K562 (cell line): ENCODE measurements at regions not wholly inside any gene's neighbourhood (a gene's known extent, or its start where the extent isn't known, plus 50 kb on each side); places are given as distances from the start of the nearest gene placed in this dataset.

ENCODE experiments used
- ATAC-seq: fragments of 200-7000 bp; cut with Tn5 transposase; 3 replicates; pipeline ENCODE4 v1.9.1; 2020; ENCODE audit warnings: moderate library complexity
- BruUV-seq: library from RNA; stranded (reverse); fragments of 400-500 nt; replicated peaks from 2 replicates; lab custom pipeline; 2021; lab: Mats Ljungman, UMichigan
- CTCF ChIA-PET: fragments of 300-600 bp; formaldehyde crosslinking; extraction: SDS; loops from one replicate; lab custom pipeline; 2021; ENCODE audit warnings: low intra/inter-chr PET ratio; lab: Yijun Ruan, JAX
- POLR2A ChIA-PET: fragments of 300-600, 350-650 bp; sonication (Branson Sonifier 250); formaldehyde crosslinking; extraction: SDS; loops from one replicate; lab custom pipeline; 2021; ENCODE audit warnings: antibody characterized with exemption, inconsistent platforms; lab: Yijun Ruan, JAX
- DNase-seq, 4 experiments: peaks; one replicate each; pipeline versions ENCODE4 v3.0.0 to v3.0.0-alpha.2; 2011 to 2018; ENCODE audit warnings: low spot score in 3 of 4, mixed read lengths in 3 of 4; ENCODE audit errors: extremely low read depth in 1 of 4
- FAIRE-seq: peaks from 2 replicates; lab custom pipeline; 2011; peaks lifted over from hg19 to GRCh38; lab: Jason Lieb, UNC
- H2AFZ ChIP-seq: 2 replicates; pipeline ENCODE4 v1.6.0; 2011; ENCODE audit warnings: low read depth, low read length, control low read depth, inconsistent platforms
- H3K27ac ChIP-seq: fragments of 200-600 bp; 3 replicates; pipeline ENCODE4 v1.8.0; 2011; ENCODE audit warnings: low read depth, mild to moderate bottlenecking, control low read depth, inconsistent platforms, low read length, moderate library complexity, mixed read lengths; ENCODE audit errors: extremely low read depth
- H3K27me3 ChIP-seq, 2 experiments: fragments of 300-600 bp in 1 of 2; 2 replicates in 1 of 2; 3 replicates in 1 of 2; pipeline versions ENCODE4 v1.6.0 to v1.8.0; 2011; ENCODE audit warnings: inconsistent platforms in 2 of 2, low read length in 2 of 2, mild to moderate bottlenecking in 1 of 2, mixed read lengths in 1 of 2, moderate library complexity in 1 of 2; ENCODE audit not compliant: control insufficient read depth in 2 of 2, insufficient read depth in 2 of 2
- H3K36me3 ChIP-seq: fragments of 300-600 bp; 3 replicates; pipeline ENCODE4 v1.8.0; 2011; ENCODE audit warnings: mild to moderate bottlenecking, low read length, inconsistent platforms; ENCODE audit not compliant: control insufficient read depth, insufficient read depth
- H3K4me1 ChIP-seq, 2 experiments: fragments of 200-600 bp in 1 of 2; replicated peaks in 1 of 2; 2 replicates in 1 of 2; 3 replicates in 1 of 2; pipeline versions ENCODE4 v1.5.1 to v1.8.0; 2011; ENCODE audit warnings: inconsistent platforms in 2 of 2, low read length in 2 of 2, mild to moderate bottlenecking in 1 of 2, mixed read lengths in 1 of 2, moderate library complexity in 1 of 2; ENCODE audit not compliant: control insufficient read depth in 2 of 2, insufficient read depth in 2 of 2
- H3K4me2 ChIP-seq: 2 replicates; pipeline ENCODE4 v1.6.1; 2011; ENCODE audit warnings: low read length, control low read depth, inconsistent platforms, mixed read lengths; ENCODE audit not compliant: insufficient read depth
- H3K4me3 ChIP-seq: fragments of 200-600 bp; sonication (generic), shearing (Covaris generic); 2 replicates; pipeline ENCODE4 v1.5.1; 2016; ENCODE audit warnings: control low read depth, inconsistent platforms
- H3K79me2 ChIP-seq: fragments of 200-600 bp; 3 replicates; pipeline ENCODE4 v1.8.0; 2011; ENCODE audit warnings: low read length, inconsistent platforms; ENCODE audit not compliant: control insufficient read depth, insufficient read depth
- H3K9ac ChIP-seq, 2 experiments: 2 replicates each; pipeline versions ENCODE4 v1.6.0 to v1.6.1; 2011; ENCODE audit warnings: low read depth in 2 of 2, low read length in 2 of 2, control low read depth in 1 of 2, inconsistent platforms in 1 of 2, mild to moderate bottlenecking in 1 of 2, mixed read lengths in 1 of 2; ENCODE audit not compliant: insufficient read depth in 1 of 2
- H3K9me1 ChIP-seq: one replicate; pipeline ENCODE4 v1.6.0; 2011; ENCODE audit warnings: inconsistent platforms, mild to moderate bottlenecking, low read length, moderate library complexity; ENCODE audit not compliant: control insufficient read depth, insufficient read depth
- H3K9me3 ChIP-seq: replicated peaks from 2 replicates; pipeline ENCODE4 v1.5.1; 2011; ENCODE audit warnings: low read depth, low read length, inconsistent platforms; ENCODE audit not compliant: control insufficient read depth, insufficient read depth
- H4K20me1 ChIP-seq: replicated peaks from 2 replicates; pipeline ENCODE4 v1.6.1; 2011; ENCODE audit warnings: low read length, inconsistent platforms, mixed read lengths; ENCODE audit not compliant: control insufficient read depth, insufficient read depth
- BRD9 ChIP-seq: fragments of 450-650 bp; IDR thresholded peaks from 2 replicates; pipeline ENCODE4 v1.6.1; 2018; ENCODE audit warnings: low read depth; ENCODE audit not compliant: partially characterized antibody
- CEBPB ChIP-seq: fragments of 450-650 bp; IDR thresholded peaks from 2 replicates; pipeline ENCODE4 v1.6.1; 2016; ENCODE audit warnings: missing genetic modification characterization, missing compliant biosample characterization
- CHD4 ChIP-seq: fragments of 200-600 bp; sonication (generic); IDR thresholded peaks from 3 replicates; pipeline ENCODE4 v1.6.1; 2012; ENCODE audit warnings: low read depth, mild to moderate bottlenecking, mixed read lengths, low read length, inconsistent platforms; ENCODE audit not compliant: insufficient read depth, insufficient replicate concordance, poor library complexity, severe bottlenecking
- FOS ChIP-seq: IDR thresholded peaks from 3 replicates; pipeline ENCODE4 v1.6.1; 2011; ENCODE audit not compliant: insufficient read length; ENCODE audit errors: extremely low read depth
- NFATC3 ChIP-seq: fragments of 450-650 bp; IDR thresholded peaks from 2 replicates; pipeline ENCODE4 v1.6.1; 2017; ENCODE audit warnings: mild to moderate bottlenecking
- PTTG1 ChIP-seq: fragments of 450-650 bp; IDR thresholded peaks from 2 replicates; pipeline ENCODE4 v1.6.1; 2016; ENCODE audit warnings: low read depth, mild to moderate bottlenecking, missing genetic modification characterization, missing compliant biosample characterization
- SMARCA4 ChIP-seq: fragments of 450-650 bp; IDR thresholded peaks from 2 replicates; pipeline ENCODE4 v1.6.1; 2016
- SRF ChIP-seq, 2 experiments: fragments of 250-450, 450-650 bp in 1 of 2; sonication (Bioruptor Pico) in 1 of 2; sonication (generic) in 1 of 2; formaldehyde crosslinking; IDR thresholded peaks; 2 replicates each; pipeline versions ENCODE4 v1.5.0 to v1.5.1; 2020 to 2022; ENCODE audit warnings: mild to moderate bottlenecking in 1 of 2, missing genetic modification reagents in 1 of 2
- ZNF41 ChIP-seq: fragments of 250-450 bp; sonication (Bioruptor Pico); conservative IDR thresholded peaks from 2 replicates; pipeline ENCODE4 v1.4.0; 2020; ENCODE audit warnings: mild to moderate bottlenecking
- WGBS: fragments of 100-300 bp; shearing (Covaris generic); methylation state at CpG from one replicate; pipeline ENCODE4 v1.1.6; 2016; ENCODE audit warnings: low coverage, mixed read lengths; ENCODE audit not compliant: insufficient coverage; ENCODE audit errors: missing lambda C conversion rate; 5-methylcytosine and 5-hydroxymethylcytosine counted together
- in situ Hi-C: fragments of 300-500 bp; cut with MboI; formaldehyde crosslinking; loops from 4 replicates; pipeline ENCODE4 v1.15.0; 2018; ENCODE audit warnings: inconsistent platforms, mixed read lengths
- intact Hi-C: fragments of 100-400 bp; cut with micrococcal nuclease; formaldehyde crosslinking; loops from 2 replicates; pipeline ENCODE4 v1.14.2; 2022

GRCh38 chr2:60336442-60337141 lies 216.9 kb downstream of the BCL11A start:
- no peak overlapping the region for H3K27ac ChIP-seq

GRCh38 chr2:60335533-60336237 lies 217.8 kb downstream of the BCL11A start:
- under 1% methylated on average over 13 of the region's 13 CpGs for WGBS
- POLR2A ChIA-PET: no interaction called here

More at GRCh38 chr2:60336442-60337141, 216.9 kb downstream of the BCL11A start:
- no peaks in the 10 kb centered on the region for H3K79me2 ChIP-seq
- DNase-seq: no peak
- no peaks in the 10 kb centered on the region for H3K9me3 ChIP-seq
- H3K9me1 ChIP-seq: no peaks in the 10 kb centered on the region
- no peak overlapping the region for H3K9ac ChIP-seq
- BruUV-seq: no TSS peak
- H3K27me3 ChIP-seq: no peaks in the 10 kb centered on the region
- intact Hi-C loops: no loop called here
- H2AFZ ChIP-seq: no peak overlapping the region
- no peak overlapping the region for H3K4me3 ChIP-seq
- H4K20me1 ChIP-seq: no peaks in the 10 kb centered on the region
- no peak overlapping the region for H3K4me2 ChIP-seq
- no peak for ATAC-seq
- no peak for FAIRE-seq
- H3K4me1 ChIP-seq: no peaks in the 10 kb centered on the region
- 0% methylated on average over 5 of the region's 5 CpGs for WGBS
- ChIA-PET POLR2A (interaction anchor here (1.0 kb wide), 1 partner anchor 11 kb away, joined by 3 read pairs; no protein-coding TSS in a partner anchor), CTCF (no interaction called here)
- in situ Hi-C loops: no loop called here
- TF ChIP-seq PTTG1 (no peak), NFATC3 (no peak)
- H3K36me3 ChIP-seq: no peaks in the 10 kb centered on the region

More at GRCh38 chr2:60335533-60336237, 217.8 kb downstream of the BCL11A start:
- Histone ChIP-seq H3K27me3 (no peaks in the 10 kb centered on the region), H3K79me2 (no peaks in the 10 kb centered on the region), H3K4me3 (no peak overlapping the region), H4K20me1 (no peaks in the 10 kb centered on the region), H3K27ac (no peak overlapping the region), H2AFZ (no peak overlapping the region), H3K4me1 (no peaks in the 10 kb centered on the region), H3K9ac (no peak overlapping the region), H3K4me2 (no peak overlapping the region), H3K9me1 (no peaks in the 10 kb centered on the region), H3K9me3 (no peaks in the 10 kb centered on the region), H3K36me3 (no peaks in the 10 kb centered on the region)
- in situ Hi-C loops: no loop called here
- intact Hi-C loops: no loop called here
- TF ChIP-seq CHD4 (no peak), CEBPB (tag) (no peak), SMARCA4 (no peak), SRF (CRISPR knock-in tag; IDR thresholded peaks at IDR 0.05) (no peak), FOS (no peak), BRD9 (no peak), ZNF41 (CRISPR knock-in tag) (no peak)
- DNase-seq (no peak), FAIRE-seq (no peak), ATAC-seq (no peak)
- BruUV-seq: no TSS peak
- CTCF ChIA-PET: no interaction called here
